ENCODE measurements at regions not wholly inside any gene's neighbourhood (a gene's known extent, or its start where the extent isn't known, plus 50 kb on each side); places are given as distances from the start of the nearest gene placed in this dataset.

- in situ Hi-C loops (cut with MboI; ENCODE audit: low sequenced_read_pairs, unreplicated experiment): no loop called here
- TF ChIP-seq CTCF (IDR thresholded peaks at IDR 0.05; ENCODE audit: borderline replicate concordance, control extremely low read depth, extremely low read depth, insufficient read depth, missing control alignments): no peak
- DNase-seq (ENCODE audit: low spot score): no peak
Measured at GRCh38 chr19:56994251-56995017, 125.4 kb upstream of the USP29 start.

- TF ChIP-seq CTCF (IDR thresholded peaks at IDR 0.05; ENCODE audit: borderline replicate concordance, control extremely low read depth, extremely low read depth, insufficient read depth, missing control alignments): no peak
- DNase-seq (ENCODE audit: low spot score): no peak
- in situ Hi-C loops (cut with MboI; ENCODE audit: low sequenced_read_pairs, unreplicated experiment): no loop called here
Measured at GRCh38 chr19:56995303-56995702, 124.5 kb upstream of the USP29 start.

- in situ Hi-C loops (cut with MboI; ENCODE audit: low sequenced_read_pairs, unreplicated experiment): no loop called here
- no peak for TF ChIP-seq CTCF (IDR thresholded peaks at IDR 0.05; ENCODE audit: borderline replicate concordance, control extremely low read depth, extremely low read depth, insufficient read depth, missing control alignments)
- no peak for DNase-seq (ENCODE audit: low spot score)
Measured at GRCh38 chr19:57002195-57002601, 117.6 kb upstream of the USP29 start.

GRCh38 chr19:57002710-57003109 lies 117.1 kb upstream of the USP29 start:
- no peak for TF ChIP-seq CTCF (IDR thresholded peaks at IDR 0.05; ENCODE audit: borderline replicate concordance, control extremely low read depth, extremely low read depth, insufficient read depth, missing control alignments)
- no peak for DNase-seq (ENCODE audit: low spot score)
- in situ Hi-C loops (cut with MboI; ENCODE audit: low sequenced_read_pairs, unreplicated experiment): no loop called here

- no peak for DNase-seq (ENCODE audit: low spot score)
- TF ChIP-seq CTCF (IDR thresholded peaks at IDR 0.05; ENCODE audit: borderline replicate concordance, control extremely low read depth, extremely low read depth, insufficient read depth, missing control alignments): no peak
- in situ Hi-C loops (cut with MboI; ENCODE audit: low sequenced_read_pairs, unreplicated experiment): no loop called here
Measured at GRCh38 chr19:57004418-57004817, 115.4 kb upstream of the USP29 start.

- in situ Hi-C loops (cut with MboI; ENCODE audit: low sequenced_read_pairs, unreplicated experiment): no loop called here
- no peak for TF ChIP-seq CTCF (IDR thresholded peaks at IDR 0.05; ENCODE audit: borderline replicate concordance, control extremely low read depth, extremely low read depth, insufficient read depth, missing control alignments)
- DNase-seq (ENCODE audit: low spot score): no peak
Measured at GRCh38 chr19:57008432-57008831, 111.4 kb upstream of the USP29 start.

Measured in GM13976 (cell line).